Upper lobe of left lung (tissue), 6 donors: ENCODE measurements at regions not wholly inside any gene's neighbourhood (a gene's known extent, or its start where the extent isn't known, plus 50 kb on each side); places are given as distances from the start of the nearest gene placed in this dataset.

Source experiments
- ATAC-seq, 2 donors: fragments of 200-7000 bp; cut with Tn5 transposase; one replicate each; pipeline ENCODE4 v1.9.1; 2022; ENCODE audit warnings: mild to moderate bottlenecking in 2 of 2, moderate library complexity in 2 of 2; ENCODE audit not compliant: low FRiP score in 2 of 2
- DNase-seq, 2 donors: peaks; one replicate each; pipeline ENCODE4 v3.0.0-alpha.2; 2019 to 2020
- H3K27ac ChIP-seq, 4 donors: fragments of 200-600 bp; sonication (generic); one replicate each; pipeline ENCODE4 v1.5.1; 2016 to 2019
- H3K27me3 ChIP-seq, 4 donors: fragments of 200-600 bp; sonication (generic); one replicate each; pipeline ENCODE4 v1.5.1; 2017 to 2019
- H3K36me3 ChIP-seq, 4 donors: fragments of 200-600 bp; sonication (generic); one replicate each; pipeline ENCODE4 v1.5.1; 2016 to 2019
- H3K4me1 ChIP-seq, 4 donors: fragments of 200-600 bp; sonication (generic); one replicate each; pipeline ENCODE4 v1.5.1; 2018 to 2019
- H3K4me3 ChIP-seq, 4 donors: fragments of 200-600 bp; sonication (generic); one replicate each; pipeline ENCODE4 v1.5.1; 2017 to 2019; ENCODE audit warnings: mild to moderate bottlenecking in 2 of 4, moderate library complexity in 1 of 4
- H3K9me3 ChIP-seq, 4 donors: fragments of 200-600 bp; sonication (generic); one replicate each; pipeline ENCODE4 v1.5.1; 2018 to 2019
- CTCF ChIP-seq, 6 experiments: fragments of 450-650 bp in 4 of 6; fragments of 200-600 bp in 2 of 6; sonication (generic) in 2 of 6; IDR thresholded peaks; one replicate each; pipeline ENCODE4 v1.5.1; 2016 to 2019; ENCODE audit warnings: antibody characterized with exemption in 6 of 6
- EP300 ChIP-seq, 4 donors: sonication (generic); formaldehyde crosslinking; IDR thresholded peaks; one replicate each; pipeline ENCODE4 v1.5.1; 2017; ENCODE audit warnings: antibody characterized with exemption in 4 of 4, control low read depth in 2 of 4
- POLR2A ChIP-seq, 4 donors: fragments of 450-650 bp; IDR thresholded peaks; one replicate each; pipeline ENCODE4 v1.5.1; 2016 to 2017; ENCODE audit warnings: antibody characterized with exemption in 4 of 4, mild to moderate bottlenecking in 2 of 4
- POLR2AphosphoS5 ChIP-seq, 2 donors: sonication (generic); formaldehyde crosslinking; IDR thresholded peaks; one replicate each; pipeline ENCODE4 v1.5.1; 2017; ENCODE audit warnings: antibody characterized with exemption in 2 of 2
- WGBS, 2 donors: methylation state at CpG; one replicate each; pipeline ENCODE4 v1.1.5; 2017 to 2018; 5-methylcytosine and 5-hydroxymethylcytosine counted together
- donor health status: DM: no; HTN: no; CAD: no; lungs with moderate emphysema.
- donor health status: DM: no; HTN: yes; CAD: no; lungs with severe emphysema.

- no peaks in the 10 kb centered on the region for H3K27me3 ChIP-seq
- no peaks in the 10 kb centered on the region for H3K36me3 ChIP-seq
- H3K9me3 ChIP-seq: no peaks in the 10 kb centered on the region
- no peak overlapping the region for H3K27ac ChIP-seq
- H3K4me3 ChIP-seq: no peak overlapping the region
- TF ChIP-seq CTCF (IDR thresholded peaks at IDR 0.05): no peak
- TF ChIP-seq EP300 (IDR thresholded peaks at IDR 0.05): no peak
- no peak for TF ChIP-seq POLR2A (IDR thresholded peaks at IDR 0.05)
- TF ChIP-seq POLR2AphosphoS5 (IDR thresholded peaks at IDR 0.05): no peak
- ATAC-seq (no peak), DNase-seq (no peak)
- 74 to 78% methylated on average over 3 of the region's 3 CpGs for WGBS, 2 donors
- H3K4me1 ChIP-seq: no peaks in the 10 kb centered on the region
These were observed 523.2 kb upstream of the IGFBP3 start for GRCh38 chr7:46444256-46444655.

GRCh38 chr7:46440186-46440585 lies 519.1 kb upstream of the IGFBP3 start:
- TF ChIP-seq EP300 (IDR thresholded peaks at IDR 0.05) (no peak), POLR2AphosphoS5 (IDR thresholded peaks at IDR 0.05) (no peak), CTCF (IDR thresholded peaks at IDR 0.05) (no peak), POLR2A (IDR thresholded peaks at IDR 0.05) (no peak)
- H3K4me3 ChIP-seq: no peak overlapping the region
- DNase-seq: no peak
- no peak overlapping the region for H3K27ac ChIP-seq
- no peaks in the 10 kb centered on the region for H3K4me1 ChIP-seq
- H3K9me3 ChIP-seq: peaks cover 0 to 11% (median 3%) of the 10 kb centered on the region in 4 donors
- no peaks in the 10 kb centered on the region for H3K27me3 ChIP-seq
- ATAC-seq: no peak
- H3K36me3 ChIP-seq: no peaks in the 10 kb centered on the region
- 69 to 76% methylated on average over 6 of the region's 6 CpGs for WGBS, 2 donors

- Histone ChIP-seq H3K9me3 (peaks cover 0 to 11% (median 3%) of the 10 kb centered on the region in 4 donors), H3K27ac (no peak overlapping the region), H3K4me1 (no peaks in the 10 kb centered on the region), H3K4me3 (no peak overlapping the region), H3K36me3 (no peaks in the 10 kb centered on the region), H3K27me3 (no peaks in the 10 kb centered on the region)
- TF ChIP-seq POLR2AphosphoS5 (IDR thresholded peaks at IDR 0.05) (no peak), CTCF (IDR thresholded peaks at IDR 0.05) (no peak), EP300 (IDR thresholded peaks at IDR 0.05) (no peak), POLR2A (IDR thresholded peaks at IDR 0.05) (no peak)
- no peak for ATAC-seq
- DNase-seq: no peak
- WGBS, 2 donors: 37% methylated on average over 4 of the region's 4 CpGs
These were observed 511.6 kb upstream of the IGFBP3 start for GRCh38 chr7:46432708-46433107.

GRCh38 chr7:46428295-46428694 lies 507.2 kb upstream of the IGFBP3 start:
- H3K36me3 ChIP-seq: no peaks in the 10 kb centered on the region
- no peaks in the 10 kb centered on the region for H3K27me3 ChIP-seq
- TF ChIP-seq POLR2A (IDR thresholded peaks at IDR 0.05): no peak
- no peak for TF ChIP-seq CTCF (IDR thresholded peaks at IDR 0.05)
- TF ChIP-seq EP300 (IDR thresholded peaks at IDR 0.05): no peak
- no peak for TF ChIP-seq POLR2AphosphoS5 (IDR thresholded peaks at IDR 0.05)
- no peak overlapping the region for H3K27ac ChIP-seq
- no peak overlapping the region for H3K4me3 ChIP-seq
- no peak for ATAC-seq
- no peaks in the 10 kb centered on the region for H3K9me3 ChIP-seq
- DNase-seq: no peak
- no peaks in the 10 kb centered on the region for H3K4me1 ChIP-seq

- Histone ChIP-seq H3K4me3 (no peak overlapping the region), H3K36me3 (no peaks in the 10 kb centered on the region), H3K27ac (no peak overlapping the region), H3K27me3 (no peaks in the 10 kb centered on the region), H3K9me3 (no peaks in the 10 kb centered on the region), H3K4me1 (no peaks in the 10 kb centered on the region)
- DNase-seq (no peak), ATAC-seq (no peak)
- no peak for TF ChIP-seq POLR2A (IDR thresholded peaks at IDR 0.05)
- 83 to 92% methylated on average over 1 of the region's 1 CpG for WGBS, 2 donors
These were observed 503.9 kb upstream of the IGFBP3 start for GRCh38 chr7:46424934-46425333.
